22Rv1 (cell line): ENCODE measurements at regions not wholly inside any gene's neighbourhood (a gene's known extent, or its start where the extent isn't known, plus 50 kb on each side); places are given as distances from the start of the nearest gene placed in this dataset.

Experiments
- H3K27ac ChIP-seq: fragments of 450-650 bp; 2 replicates; pipeline ENCODE4 v1.5.1; 2017
- CTCF ChIP-seq: fragments of 450-650 bp; IDR thresholded peaks from 2 replicates; pipeline ENCODE4 v1.5.1; 2017; ENCODE audit warnings: mild to moderate bottlenecking
- ZFX ChIP-seq: fragments of 450-650 bp; IDR thresholded peaks from 2 replicates; pipeline ENCODE4 v1.6.1; 2017; ENCODE audit warnings: antibody characterized with exemption, borderline replicate concordance

DNA sequence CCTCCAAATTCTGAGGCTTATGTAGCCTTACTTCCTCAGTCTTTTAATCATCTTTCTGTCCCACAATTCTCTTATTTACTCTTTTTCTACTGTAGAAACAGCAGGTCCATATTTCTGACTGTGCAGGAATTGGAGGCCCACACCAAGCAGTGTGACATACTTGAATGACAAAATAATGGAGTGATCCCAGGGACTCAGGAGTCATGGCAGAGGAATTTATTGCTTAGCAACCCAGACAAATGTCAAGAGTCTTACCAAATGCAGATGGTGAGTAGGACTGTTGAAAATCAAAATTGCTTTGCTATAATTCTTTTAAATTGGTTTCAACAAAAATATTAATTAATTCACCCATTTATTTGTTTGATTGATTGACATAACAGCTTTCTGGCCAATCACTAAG, 59.9 kb downstream of the HTR1B start:
- TF ChIP-seq ZFX (no peak), CTCF (no peak)
- no peak overlapping the region for H3K27ac ChIP-seq

DNA sequence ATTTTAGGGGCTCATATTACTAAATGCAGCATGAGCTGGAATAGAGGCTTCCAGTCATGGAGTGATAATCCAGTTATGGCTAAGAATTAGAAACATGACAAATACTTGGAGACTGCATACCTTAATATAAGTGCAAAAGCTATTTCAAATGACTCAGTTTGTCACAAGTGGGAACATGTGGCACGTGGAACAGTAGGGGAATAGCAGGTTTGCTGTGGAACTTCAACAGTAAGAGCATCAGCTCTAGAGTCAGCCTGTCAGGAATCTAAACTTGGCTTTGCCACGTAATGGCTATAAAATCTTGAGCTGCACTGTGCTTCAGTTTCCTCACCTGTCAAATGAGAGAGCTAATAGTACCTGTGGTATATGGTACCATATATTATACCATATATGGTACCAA, 62.1 kb downstream of the HTR1B start:
- no peak overlapping the region for H3K27ac ChIP-seq
- no peak for TF ChIP-seq ZFX
- no peak for TF ChIP-seq CTCF

GRCh38 chr6:77397561-77397960, 65.7 kb downstream of the HTR1B start:
- TF ChIP-seq ZFX = no peak
- no peak overlapping the region for H3K27ac ChIP-seq

- TF ChIP-seq CTCF = no peak
- H3K27ac ChIP-seq = no peak overlapping the region
Observed at GRCh38 chr6:77389402-77389801, 73.9 kb downstream of the HTR1B start.

GRCh38 chr6:77383026-77383425, 80.3 kb downstream of the HTR1B start:
- TF ChIP-seq CTCF = no peak
- TF ChIP-seq ZFX = no peak

GRCh38 chr6:77373955-77374354, 89.3 kb downstream of the HTR1B start:
- TF ChIP-seq CTCF (no peak), ZFX (no peak)
- H3K27ac ChIP-seq = no peak overlapping the region

More at GRCh38 chr6:77383026-77383425, 80.3 kb downstream of the HTR1B start:
- H3K27ac ChIP-seq = no peak overlapping the region

GRCh38 chr6:77371748-77372147, 91.5 kb downstream of the HTR1B start:
- no peak overlapping the region for H3K27ac ChIP-seq
- TF ChIP-seq ZFX = no peak
- TF ChIP-seq CTCF = no peak

DNA sequence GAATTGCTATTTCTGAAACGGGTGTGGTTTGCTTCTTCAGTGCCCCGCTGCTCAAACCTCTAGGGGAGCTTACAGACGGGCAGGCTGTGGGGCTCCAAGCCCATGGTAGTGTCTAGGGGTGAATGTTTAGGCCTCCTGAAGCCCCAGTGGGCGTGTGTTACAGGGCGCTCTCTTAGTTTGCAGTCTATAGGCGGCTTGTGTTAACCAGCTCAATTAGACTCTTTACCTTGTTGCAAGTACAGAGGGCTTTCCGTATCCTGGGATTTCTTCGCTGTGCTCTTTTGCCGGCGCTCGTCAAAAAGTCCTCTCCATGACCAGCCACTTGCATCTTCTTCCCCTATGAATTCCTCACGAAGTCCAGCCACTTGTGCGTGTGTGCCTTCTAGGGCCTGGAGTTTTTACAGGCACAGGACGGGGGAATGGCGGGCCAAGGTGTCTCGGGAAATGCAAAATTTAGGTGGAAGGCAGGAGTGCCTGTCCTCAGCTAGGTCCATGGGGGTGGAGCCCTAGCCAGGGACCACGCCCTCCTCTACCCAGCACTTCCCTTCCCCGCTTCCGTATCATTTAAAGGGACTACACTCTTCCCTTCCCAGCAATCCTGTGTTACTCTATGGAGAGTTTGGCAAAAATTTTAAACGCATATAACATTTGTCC, 94.5 kb downstream of the HTR1B start:
- H3K27ac ChIP-seq = no peak overlapping the region
- TF ChIP-seq CTCF (no peak), ZFX (no peak)
